Upper lobe of right lung (tissue), 1 donor: ENCODE measurements at regions not wholly inside any gene's neighbourhood (a gene's known extent, or its start where the extent isn't known, plus 50 kb on each side); places are given as distances from the start of the nearest gene placed in this dataset.

Experiments
- ATAC-seq: fragments of 200-7000 bp; cut with Tn5 transposase; one replicate; pipeline ENCODE4 v1.9.1; 2020; ENCODE audit warnings: mild to moderate bottlenecking, moderate library complexity
- DNase-seq: peaks from one replicate; pipeline ENCODE4 v3.0.0-alpha.2; 2020
- H3K27ac ChIP-seq: fragments of 200-600 bp; one replicate; pipeline ENCODE4 v1.8.0; 2022
- H3K27me3 ChIP-seq: fragments of 200-600 bp; one replicate; pipeline ENCODE4 v1.8.0; 2022; ENCODE audit warnings: mild to moderate bottlenecking
- H3K36me3 ChIP-seq: fragments of 200-600 bp; one replicate; pipeline ENCODE4 v1.8.0; 2022
- H3K4me1 ChIP-seq: fragments of 200-600 bp; one replicate; pipeline ENCODE4 v1.8.0; 2022
- H3K4me3 ChIP-seq: fragments of 200-600 bp; one replicate; pipeline ENCODE4 v1.8.0; 2022; ENCODE audit warnings: mild to moderate bottlenecking
- H3K9me3 ChIP-seq: fragments of 200-600 bp; one replicate; pipeline ENCODE4 v1.8.0; 2022
- intact Hi-C: fragments of 100-400 bp; cut with DNase I; formaldehyde crosslinking; loops from one replicate; pipeline ENCODE4 v1.11.0; 2022
- TF ChIP-seq, protein P1 (sequence below): fragments of 200-600 bp; IDR thresholded peaks from one replicate; pipeline ENCODE4 v1.8.0; 2022; ENCODE audit warnings: antibody characterized with exemption
- donor health status: DM: no; HTN: yes; CAD: no; lungs with severe emphysema.

DNA sequence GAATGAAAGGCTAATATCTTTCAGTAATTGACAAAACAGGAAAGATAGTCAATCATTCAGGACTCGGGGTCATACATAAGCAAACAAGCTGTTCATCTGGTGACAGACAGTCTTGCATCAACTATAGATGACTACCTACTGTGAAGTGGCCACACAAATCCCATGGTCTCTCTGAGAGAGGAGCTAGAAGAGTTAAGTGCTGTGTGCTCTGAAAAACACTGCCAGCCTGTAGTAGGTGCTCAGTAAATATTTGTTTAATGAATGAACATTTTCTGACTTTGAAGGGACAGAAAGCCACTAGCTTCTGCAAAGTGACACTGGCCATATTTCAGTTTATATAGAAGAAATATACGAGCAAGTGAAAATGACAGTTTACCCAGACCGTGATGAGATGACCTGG is 184.0 kb upstream of the CHAC2 start:
- TF ChIP-seq, protein P1, sequence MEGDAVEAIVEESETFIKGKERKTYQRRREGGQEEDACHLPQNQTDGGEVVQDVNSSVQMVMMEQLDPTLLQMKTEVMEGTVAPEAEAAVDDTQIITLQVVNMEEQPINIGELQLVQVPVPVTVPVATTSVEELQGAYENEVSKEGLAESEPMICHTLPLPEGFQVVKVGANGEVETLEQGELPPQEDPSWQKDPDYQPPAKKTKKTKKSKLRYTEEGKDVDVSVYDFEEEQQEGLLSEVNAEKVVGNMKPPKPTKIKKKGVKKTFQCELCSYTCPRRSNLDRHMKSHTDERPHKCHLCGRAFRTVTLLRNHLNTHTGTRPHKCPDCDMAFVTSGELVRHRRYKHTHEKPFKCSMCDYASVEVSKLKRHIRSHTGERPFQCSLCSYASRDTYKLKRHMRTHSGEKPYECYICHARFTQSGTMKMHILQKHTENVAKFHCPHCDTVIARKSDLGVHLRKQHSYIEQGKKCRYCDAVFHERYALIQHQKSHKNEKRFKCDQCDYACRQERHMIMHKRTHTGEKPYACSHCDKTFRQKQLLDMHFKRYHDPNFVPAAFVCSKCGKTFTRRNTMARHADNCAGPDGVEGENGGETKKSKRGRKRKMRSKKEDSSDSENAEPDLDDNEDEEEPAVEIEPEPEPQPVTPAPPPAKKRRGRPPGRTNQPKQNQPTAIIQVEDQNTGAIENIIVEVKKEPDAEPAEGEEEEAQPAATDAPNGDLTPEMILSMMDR = no peak
- intact Hi-C loops = no loop called here
- ATAC-seq (no peak), DNase-seq (no peak)
- Histone ChIP-seq H3K4me1 (no peaks in the 10 kb centered on the region), H3K9me3 (no peaks in the 10 kb centered on the region), H3K4me3 (no peak overlapping the region), H3K27ac (no peak overlapping the region), H3K27me3 (no peaks in the 10 kb centered on the region), H3K36me3 (no peaks in the 10 kb centered on the region)

DNA sequence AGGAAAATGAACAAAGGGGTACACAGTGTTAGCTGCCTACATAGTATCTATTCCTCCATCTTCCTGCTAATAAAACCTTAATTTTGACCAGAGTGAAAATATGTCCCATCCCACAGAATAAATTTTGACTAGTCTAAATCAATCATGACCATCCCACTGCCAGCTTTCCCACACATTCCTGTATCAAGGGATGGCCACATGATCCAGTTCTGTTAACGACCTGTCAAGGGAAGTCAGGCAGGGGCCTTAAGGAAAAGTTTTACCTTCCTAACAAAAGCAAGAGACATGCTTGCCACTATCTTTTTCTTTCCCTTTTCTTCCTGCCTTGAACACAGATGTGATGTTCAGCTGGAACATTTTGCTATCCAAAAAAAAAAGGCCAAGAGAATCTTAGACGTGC is 185.0 kb upstream of the CHAC2 start:
- intact Hi-C loops = no loop called here
- Histone ChIP-seq H3K36me3 (no peaks in the 10 kb centered on the region), H3K27me3 (no peaks in the 10 kb centered on the region), H3K9me3 (no peaks in the 10 kb centered on the region), H3K4me3 (no peak overlapping the region), H3K4me1 (no peaks in the 10 kb centered on the region), H3K27ac (no peak overlapping the region)
- DNase-seq (no peak), ATAC-seq (no peak)
- TF ChIP-seq, protein P1 = no peak

DNA sequence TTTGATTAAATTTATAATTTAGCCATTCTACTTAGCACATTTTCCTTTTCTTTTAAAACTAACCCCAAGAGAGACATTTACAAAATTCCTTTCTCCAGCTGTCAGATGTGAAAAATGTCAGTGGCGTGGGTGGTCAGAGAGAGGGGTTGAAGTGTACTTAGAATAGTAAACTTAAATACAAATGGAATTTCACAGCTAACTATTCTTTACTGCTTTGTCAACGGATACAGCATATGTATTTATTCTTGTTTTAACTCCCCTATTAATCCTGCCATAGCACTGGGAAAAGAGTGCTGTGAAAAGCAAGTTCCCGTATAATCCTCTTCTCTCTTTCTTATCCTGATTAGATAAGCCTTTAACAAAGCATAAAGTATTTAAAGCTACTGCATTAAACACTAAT is 191.4 kb upstream of the CHAC2 start:
- no peak overlapping the region for H3K4me3 ChIP-seq
- no peak overlapping the region for H3K27ac ChIP-seq
- no peak for DNase-seq
- no peaks in the 10 kb centered on the region for H3K36me3 ChIP-seq
- H3K9me3 ChIP-seq = no peaks in the 10 kb centered on the region
- ATAC-seq = no peak
- no peaks in the 10 kb centered on the region for H3K4me1 ChIP-seq
- intact Hi-C loops = no loop called here
- H3K27me3 ChIP-seq = no peaks in the 10 kb centered on the region
- TF ChIP-seq, protein P1 = no peak

DNA sequence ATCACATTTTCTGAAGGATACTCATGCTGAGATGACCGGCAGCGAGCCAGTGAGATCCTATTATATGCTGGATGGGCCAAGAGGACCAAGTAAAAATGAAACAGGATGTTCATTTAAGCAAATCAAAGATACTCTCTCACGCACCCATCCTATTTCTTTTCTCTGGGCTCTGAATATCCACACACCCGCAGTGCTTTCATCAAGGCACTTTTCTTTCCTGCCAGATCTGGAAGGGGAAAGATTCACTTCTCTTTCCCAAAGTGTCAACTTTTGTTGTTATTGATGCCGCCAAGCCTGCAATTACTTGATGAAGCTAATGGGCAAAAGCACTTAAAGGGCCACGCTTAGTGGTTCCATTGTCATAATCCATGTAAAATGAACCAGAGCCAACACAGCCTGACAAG is 191.9 kb upstream of the CHAC2 start:
- TF ChIP-seq, protein P1 = no peak
- no peak overlapping the region for H3K4me3 ChIP-seq
- DNase-seq = no peak
- ATAC-seq = no peak
- H3K36me3 ChIP-seq = no peaks in the 10 kb centered on the region
- no peaks in the 10 kb centered on the region for H3K9me3 ChIP-seq
- H3K4me1 ChIP-seq = no peaks in the 10 kb centered on the region
- intact Hi-C loops = no loop called here
- no peaks in the 10 kb centered on the region for H3K27me3 ChIP-seq
- no peak overlapping the region for H3K27ac ChIP-seq

DNA sequence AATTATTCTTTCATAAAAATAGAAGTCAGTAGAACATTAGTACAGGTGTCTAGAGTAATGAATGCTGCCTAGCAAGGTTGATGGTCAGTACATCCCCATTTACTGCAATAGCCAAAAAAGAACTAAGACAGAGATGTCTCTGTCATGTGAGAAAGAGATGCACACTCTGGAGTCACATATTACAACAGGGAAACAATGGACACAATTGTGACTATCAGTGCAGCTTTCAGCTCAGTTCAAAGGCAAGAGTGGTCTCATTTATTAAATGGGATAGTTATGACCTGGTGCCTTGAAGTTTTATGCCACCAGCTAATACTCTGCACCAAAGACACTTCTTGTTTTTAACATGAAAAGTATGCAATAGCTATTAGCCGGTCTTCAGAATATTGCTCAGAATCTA is 194.9 kb upstream of the CHAC2 start:
- ATAC-seq = no peak
- no peaks in the 10 kb centered on the region for H3K36me3 ChIP-seq
- TF ChIP-seq, protein P1 = no peak
- H3K4me3 ChIP-seq = no peak overlapping the region
- H3K4me1 ChIP-seq = no peaks in the 10 kb centered on the region
- intact Hi-C loops = no loop called here
- no peak for DNase-seq
- H3K27ac ChIP-seq = no peak overlapping the region
- H3K27me3 ChIP-seq = no peaks in the 10 kb centered on the region
- no peaks in the 10 kb centered on the region for H3K9me3 ChIP-seq

DNA sequence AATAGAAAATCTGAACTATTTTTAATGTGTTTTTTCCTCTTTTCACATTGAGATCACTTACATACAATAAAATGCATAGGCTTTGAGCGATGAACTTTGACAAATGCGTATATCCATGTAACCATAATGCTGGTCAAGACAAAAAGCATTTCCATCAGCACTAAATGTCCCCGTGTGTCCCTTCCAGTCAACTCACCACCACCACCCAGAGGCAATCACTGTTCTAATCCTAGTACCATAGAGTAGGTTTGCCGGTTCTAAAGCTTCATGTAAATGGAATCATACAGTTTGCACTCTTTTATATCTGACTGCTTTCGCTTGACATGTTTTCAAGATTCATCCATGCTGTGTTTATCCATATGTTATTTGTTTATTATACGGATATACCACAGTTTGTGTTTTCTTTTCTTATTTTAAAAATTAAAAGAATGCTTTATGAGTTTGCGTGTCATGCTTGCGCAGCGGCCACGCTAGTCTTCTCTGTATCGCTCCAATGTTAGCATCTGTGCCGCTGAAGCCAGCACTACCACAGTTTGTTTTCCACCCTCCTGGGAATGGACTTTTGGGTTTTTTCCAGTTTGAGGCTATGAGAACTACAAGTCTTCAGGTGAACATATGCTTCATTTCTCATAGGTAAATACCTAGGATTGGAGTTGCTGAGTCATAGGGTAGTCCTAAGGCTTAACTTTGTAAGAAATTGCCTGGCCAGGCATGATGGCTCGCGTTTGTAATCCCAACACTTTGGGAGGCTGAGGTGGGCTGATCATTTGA is 197.5 kb upstream of the CHAC2 start:
- Histone ChIP-seq H3K27ac (no peak overlapping the region), H3K36me3 (no peaks in the 10 kb centered on the region), H3K4me3 (no peak overlapping the region), H3K4me1 (no peaks in the 10 kb centered on the region), H3K9me3 (no peaks in the 10 kb centered on the region), H3K27me3 (no peaks in the 10 kb centered on the region)
- TF ChIP-seq, protein P1 = no peak
- intact Hi-C loops = no loop called here
- ATAC-seq (no peak), DNase-seq (no peak)
